HG02852 (cell line): ENCODE measurements at regions not wholly inside any gene's neighbourhood (a gene's known extent, or its start where the extent isn't known, plus 50 kb on each side); places are given as distances from the start of the nearest gene placed in this dataset.

Source experiments
- ATAC-seq: cut with Tn5 transposase; IDR thresholded peaks from one replicate; pipeline ENCODE4 v1.9.1; 2021; ENCODE audit warnings: mild to moderate bottlenecking, moderate library complexity; ENCODE audit not compliant: unreplicated experiment

DNA sequence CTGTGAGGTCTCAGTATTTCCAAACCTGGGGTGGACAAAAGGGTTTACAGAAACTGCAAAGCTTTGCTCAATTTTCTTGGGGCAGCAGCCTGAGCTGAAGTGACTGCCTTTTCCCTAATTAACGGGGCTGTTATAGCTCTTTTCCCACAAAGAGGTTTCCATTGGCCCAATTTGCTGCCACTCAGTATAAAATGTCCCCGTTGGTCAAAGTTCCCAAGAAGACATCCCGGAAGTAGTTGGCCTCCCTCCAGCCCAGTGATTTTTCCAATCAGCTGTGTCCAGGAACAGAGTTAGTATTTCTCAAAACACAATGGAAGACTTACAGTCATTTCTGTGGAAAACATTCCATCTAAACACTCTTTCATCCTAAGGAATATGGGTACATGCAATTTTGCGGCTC is 643.6 kb downstream of the ACTL7B start:
- ATAC-seq: no peak

DNA sequence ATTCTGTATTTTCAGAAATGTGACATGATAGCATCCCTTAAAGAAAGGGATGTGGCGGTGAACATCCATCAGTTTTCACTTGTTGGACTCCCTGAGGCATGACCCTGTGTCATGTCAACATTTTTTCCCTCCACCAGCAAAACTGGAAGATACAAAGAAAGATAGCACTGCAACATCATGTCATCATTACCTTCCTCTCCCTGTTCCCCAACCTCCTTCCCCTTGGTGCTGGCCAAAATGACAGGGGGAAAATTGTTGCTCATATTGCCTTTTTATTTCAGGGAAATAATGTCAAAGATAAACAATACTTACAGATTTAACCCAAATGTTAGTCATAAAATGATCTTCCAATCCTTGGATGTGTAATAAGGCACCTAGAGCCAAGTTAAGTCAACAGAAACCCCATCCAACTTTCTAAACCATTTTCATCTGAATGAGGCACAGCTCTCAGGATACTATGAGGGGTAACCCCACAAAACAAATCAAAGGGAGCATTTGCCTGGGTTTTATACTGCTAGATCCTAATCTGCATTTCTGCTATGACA is 644.3 kb downstream of the ACTL7B start:
- no peak for ATAC-seq

DNA sequence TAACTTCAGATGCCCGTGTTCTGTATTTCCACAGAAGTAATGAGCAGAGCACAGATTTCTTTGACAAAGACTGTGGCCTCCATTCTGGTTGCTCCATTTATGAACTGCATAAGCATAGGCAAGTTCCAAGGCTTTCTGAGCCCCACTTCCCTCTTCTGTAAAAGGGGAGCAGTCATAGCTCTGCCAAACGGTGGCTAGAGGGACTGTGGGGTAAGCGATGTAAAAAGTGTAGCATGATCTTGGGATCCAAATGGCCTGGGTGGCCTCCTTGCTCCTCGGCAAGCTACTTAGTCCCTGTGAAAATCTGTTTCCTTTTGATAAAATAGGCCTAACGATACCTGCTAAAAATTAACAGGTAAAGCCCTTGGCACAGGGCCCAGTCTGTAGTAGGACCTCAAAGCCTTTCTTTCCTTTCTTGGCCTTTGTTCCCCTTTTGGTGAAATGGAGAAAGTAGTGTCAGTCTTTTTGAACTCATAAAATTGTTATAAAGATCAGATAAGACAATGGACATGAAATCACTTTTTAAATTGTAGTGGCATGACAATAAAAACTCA is 646.6 kb downstream of the ACTL7B start:
- ATAC-seq: no peak

DNA sequence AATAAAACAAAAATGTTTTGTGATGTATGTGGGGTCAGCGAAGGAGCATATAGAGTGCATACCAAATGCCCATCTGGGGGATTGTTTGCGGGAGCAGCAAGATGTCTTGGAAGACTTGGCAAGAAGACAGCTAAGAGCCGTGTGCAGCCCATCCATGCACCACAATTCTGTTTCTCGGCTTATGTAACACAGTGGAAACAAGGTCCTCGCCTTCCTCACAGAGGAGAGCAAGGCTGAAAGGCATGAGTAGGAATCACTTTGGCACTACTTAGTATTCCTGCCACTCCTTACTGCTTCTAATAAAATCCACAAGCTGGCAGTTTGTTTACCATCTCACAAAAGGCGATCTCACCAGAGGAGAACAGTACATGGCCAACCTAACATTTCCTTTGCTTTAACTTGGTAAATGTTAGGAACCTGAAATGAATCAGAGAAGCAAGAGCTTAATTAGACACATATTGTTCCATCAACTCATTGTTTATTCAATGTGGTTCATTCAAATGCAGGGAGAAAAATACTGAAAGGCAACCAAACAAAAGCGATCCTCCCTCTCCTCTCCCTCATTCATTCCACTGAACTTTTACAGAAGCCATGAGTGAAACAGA is 648.1 kb downstream of the ACTL7B start:
- ATAC-seq: no peak

DNA sequence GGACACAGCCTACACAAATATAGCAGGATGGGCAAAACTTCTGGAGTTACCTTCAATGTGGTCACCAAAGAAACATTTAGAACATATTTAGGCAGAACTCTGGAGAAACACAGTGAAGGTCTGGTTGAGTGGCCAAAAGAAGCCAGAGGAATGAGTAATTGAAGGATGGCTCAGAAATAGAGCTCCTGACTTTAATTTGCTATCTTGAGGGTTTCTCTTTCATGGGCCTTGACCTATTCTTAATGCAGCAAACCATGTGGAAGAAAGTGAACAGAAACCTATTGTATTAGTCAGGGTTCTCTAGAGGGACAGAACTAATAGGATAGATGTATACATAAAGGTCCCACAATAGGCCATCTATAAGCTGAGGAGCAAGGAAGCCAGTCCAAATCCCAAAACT is 650.5 kb downstream of the ACTL7B start:
- ATAC-seq: no peak

DNA sequence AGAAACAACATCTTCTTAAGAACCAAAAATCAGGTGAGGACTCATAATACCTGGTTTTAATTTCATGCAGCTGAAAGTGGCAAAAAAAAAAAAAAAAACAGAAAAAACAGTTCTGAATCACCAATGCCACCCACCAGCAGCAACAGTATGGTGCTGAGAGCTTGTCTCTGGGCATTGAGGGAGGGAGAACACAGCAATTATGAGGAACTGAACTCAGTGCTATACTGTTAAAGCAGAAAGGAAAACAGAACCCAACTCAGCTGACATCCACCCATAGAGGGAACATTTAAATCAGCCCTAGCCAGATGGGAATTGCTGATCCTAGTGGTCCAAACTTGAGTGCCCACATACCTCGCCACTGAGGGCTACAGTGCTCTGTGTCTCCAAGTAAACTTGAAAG is 657.9 kb downstream of the ACTL7B start:
- no peak for ATAC-seq

DNA sequence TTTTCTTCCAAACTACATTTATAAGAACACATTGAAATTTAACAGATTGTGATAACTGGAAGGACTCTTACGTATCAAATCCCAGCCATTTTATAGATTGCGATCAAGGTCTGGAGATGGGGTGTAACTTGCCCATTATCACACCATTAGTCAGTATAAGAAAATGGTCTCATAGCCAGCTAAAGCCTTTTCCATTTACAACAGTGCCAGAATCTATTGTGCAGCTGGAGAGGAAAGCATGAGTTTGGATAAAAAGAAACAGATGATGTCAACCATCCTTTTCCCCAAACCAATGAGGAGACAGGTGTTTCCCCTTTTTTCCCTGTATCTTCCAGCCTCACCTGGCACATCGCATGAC is 658.8 kb downstream of the ACTL7B start:
- no peak for ATAC-seq

DNA sequence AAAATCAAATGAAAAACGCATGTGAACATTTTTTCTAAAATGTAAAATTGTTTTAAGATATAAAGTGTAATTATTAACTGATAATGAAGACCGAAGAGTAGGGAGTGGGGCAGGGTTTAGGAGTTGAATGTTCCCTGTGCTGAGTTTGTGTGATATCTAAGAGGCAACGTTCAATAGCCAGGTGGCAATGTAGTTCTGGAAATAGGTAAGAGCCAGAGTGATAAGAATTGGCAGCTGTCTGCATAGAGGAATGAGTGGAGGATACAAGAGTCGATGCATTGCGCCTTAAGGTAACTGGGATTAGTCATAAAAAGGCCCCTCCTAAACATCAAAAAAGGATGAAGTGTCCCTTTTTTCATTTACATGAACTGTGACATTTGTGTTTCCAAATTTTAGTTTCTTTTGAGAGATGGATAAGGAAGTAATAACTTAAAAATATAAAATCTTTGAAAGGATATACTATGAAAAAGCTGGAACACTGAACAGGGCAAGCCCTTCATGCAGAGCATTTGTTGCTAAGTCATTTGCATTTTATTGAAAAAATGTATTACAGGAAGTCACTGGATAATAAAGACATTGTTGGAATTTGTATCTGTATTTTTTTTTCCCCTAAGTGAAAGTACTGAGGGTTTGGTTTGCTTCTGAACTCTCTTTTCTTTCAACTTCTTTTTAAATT is 659.3 kb downstream of the ACTL7B start:
- ATAC-seq: no peak

DNA sequence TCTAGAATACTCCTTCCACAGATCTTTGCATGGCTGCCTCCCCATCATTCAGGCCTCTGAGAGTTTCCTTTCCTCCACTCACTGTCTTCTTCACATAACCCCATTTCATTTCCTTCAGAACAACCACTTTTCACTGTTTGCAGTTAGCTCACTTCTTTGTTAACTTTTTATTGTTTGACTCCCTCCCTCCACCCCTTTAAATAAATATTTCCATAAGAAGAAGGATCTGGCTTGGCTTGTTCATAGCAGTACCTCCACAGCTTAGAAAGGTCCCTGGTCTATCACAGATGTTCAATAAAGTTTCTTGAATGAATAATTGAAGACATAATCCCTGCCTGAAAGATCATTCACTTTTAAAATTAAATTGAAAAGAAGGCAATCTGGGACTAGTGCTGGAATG is 661.6 kb downstream of the ACTL7B start:
- no peak for ATAC-seq

DNA sequence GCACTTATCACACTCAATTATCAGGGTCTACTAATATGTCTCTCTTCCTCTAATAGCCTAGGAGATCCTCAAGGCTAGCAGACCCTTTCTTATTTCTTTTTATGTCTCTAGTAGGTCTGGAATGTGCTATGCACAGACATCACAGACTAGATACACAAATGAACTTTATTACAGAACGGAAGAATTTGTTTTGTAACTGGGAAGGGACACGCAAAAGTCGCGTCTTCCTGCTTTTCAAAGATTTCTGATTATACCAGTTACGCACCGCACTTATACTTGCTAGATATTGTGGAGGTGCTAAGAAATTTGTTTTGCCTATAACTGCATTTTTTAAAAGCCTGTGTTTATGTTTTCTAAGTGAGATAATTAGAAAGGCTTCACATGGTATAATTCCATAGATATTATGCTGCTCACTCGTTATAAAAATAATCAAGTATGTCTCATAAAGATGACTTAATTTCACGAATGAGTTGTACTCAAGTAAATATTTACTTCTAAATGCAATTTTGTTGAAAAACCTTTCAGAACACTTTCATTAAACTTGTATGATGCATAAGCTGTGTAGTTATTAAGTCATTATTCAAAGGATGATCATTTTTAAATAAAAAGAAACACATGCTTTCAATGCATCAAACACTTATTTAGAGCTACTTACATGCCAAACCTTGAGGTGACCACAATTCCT is 662.6 kb downstream of the ACTL7B start:
- no peak for ATAC-seq

DNA sequence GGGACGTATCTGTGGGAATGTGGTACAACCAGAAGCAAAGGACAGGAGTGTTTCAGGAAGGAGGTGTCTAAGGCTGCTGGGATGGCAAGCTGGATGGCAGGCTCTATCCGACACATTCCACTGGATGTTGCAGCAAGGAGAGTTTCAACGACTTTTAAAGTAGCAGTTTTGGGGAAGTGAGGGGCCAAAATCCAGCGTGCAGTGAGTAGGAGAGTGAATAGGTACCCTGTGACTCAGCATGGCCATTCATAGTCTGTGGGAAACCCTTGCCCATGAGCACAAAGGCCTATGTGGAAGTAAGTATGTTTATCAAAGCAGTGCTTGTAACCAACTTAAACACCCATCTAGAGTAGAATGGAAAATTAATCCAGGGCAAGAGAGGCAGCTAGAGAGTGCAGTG is 664.7 kb downstream of the ACTL7B start:
- no peak for ATAC-seq

DNA sequence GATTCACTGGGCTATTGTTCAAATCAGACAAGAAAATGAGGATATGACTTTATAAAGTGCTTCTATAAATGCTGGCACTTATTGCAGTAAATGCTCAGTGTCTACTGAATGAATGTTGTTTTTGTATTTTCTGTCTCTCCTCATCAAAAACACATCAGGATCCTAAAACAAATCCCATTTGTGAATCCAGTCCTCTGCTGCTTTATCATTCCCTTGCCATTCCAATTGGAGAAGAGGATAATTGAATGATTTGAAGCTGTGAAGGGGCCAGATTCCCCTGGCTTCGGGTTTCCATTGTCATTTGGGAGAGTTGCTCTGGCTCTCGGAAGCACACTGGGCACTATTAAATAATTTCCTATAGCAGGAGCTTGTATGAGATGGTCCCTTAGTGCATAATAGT is 666.8 kb downstream of the ACTL7B start:
- ATAC-seq: no peak

DNA sequence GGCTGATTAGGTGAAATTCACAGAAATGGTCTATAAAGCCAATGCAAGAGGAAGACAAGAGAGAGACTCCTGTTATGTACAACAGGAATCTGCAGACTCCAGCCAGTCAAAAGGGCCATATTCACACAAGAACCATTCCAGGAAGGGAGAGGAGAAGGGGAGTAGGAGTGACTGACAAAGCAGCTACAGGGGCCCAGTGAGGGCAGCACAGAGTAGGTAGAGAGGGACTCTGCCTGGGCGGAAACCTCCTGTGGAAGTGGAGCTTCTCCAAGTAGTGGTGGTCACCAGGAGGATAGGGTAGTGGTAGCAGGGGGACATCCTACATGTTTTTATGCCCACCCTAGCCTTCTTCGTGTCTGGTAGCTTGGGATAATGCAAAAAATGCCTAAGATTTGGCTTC is 667.3 kb downstream of the ACTL7B start:
- ATAC-seq: no peak

DNA sequence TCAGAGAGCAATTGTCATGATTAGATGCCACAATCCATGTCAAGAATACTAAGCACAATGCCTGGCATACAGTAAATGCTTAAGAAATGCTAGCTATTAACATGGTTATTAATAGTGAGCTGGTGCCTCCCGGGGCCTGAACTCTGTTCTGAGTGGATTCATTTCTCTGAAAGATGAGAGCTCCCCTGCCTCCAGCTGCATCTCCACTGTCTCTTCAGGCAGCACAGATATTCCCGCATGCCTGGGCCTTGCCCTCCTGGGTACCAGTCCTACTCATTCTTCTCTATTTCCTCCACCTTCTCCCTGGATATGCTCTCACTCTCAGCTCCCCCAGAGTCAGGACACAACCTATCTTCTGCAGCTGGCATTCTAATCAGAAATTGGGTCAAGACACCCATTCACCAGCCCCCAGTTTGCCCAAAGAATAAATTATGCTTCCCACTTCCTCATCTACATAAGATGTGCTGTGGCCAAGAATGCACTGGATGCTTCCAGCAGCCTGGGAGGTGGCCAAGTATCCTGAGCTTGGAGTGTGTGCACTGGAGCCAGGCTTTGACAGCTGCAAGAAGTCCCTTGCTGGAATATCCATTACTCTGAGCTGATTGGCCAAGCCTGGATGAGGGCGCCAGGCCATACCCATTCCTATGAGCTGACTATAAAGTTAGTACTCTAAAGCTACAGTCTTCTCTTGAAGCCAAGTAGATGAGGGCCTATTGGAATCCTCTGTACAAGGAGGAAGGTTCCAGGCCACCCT is 669.0 kb downstream of the ACTL7B start:
- ATAC-seq: no peak

DNA sequence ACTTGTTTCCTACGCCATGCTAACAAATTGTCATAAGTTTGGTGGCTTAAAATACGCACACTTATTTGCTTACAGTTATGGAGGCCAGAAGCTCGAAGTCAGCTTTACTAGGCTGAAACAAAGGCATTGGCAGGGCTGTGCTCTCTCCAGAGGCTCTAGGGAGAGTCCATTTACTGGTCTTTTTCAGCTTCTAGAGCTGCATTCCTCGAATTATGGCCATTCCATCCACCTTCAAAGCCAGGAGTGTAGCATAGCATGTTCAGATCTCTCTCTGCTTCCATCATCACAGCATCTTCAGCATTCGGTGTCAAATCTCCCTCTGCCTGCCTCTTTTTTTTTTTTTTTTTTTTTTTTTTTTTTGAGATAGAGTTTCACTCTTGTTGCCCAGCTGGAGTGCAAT is 670.2 kb downstream of the ACTL7B start:
- no peak for ATAC-seq

DNA sequence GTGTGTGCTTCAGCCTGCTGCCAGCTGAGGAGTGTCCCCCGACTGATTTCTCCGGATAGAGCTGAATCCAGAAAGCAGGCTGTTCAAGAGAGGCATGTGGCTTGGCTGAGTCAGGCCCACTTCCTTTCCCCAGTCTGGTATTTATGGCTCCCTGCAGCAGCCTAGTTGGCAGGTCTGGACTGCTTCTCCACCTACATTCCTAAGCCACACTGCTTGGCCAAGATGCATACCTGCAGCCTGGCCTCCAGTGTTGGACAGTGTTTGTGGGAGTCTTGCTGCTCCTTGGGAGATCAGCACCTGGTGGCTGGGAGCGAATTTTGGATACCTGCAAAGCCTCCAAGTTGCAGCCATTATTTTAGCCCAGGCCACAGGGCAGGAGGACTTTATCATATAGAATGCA is 670.8 kb downstream of the ACTL7B start:
- ATAC-seq: no peak

DNA sequence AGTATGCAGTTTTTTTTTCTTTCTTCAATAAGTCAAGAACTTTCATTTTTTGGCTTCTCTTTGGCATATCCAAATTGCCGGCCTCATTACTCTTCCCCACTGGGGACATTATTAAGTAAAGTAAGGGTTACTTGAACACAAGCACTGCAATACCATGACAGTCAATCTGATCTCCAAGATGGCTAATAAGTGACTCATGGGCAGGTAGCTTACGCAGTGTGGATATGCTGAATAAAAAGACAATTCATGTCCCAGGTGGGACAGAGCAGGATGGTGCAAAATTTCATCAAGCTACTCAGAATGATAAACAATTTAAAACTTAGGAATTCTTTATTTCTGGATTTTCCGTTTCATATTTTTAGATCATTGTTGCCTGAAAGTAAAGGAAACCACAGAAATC is 671.8 kb downstream of the ACTL7B start:
- no peak for ATAC-seq

DNA sequence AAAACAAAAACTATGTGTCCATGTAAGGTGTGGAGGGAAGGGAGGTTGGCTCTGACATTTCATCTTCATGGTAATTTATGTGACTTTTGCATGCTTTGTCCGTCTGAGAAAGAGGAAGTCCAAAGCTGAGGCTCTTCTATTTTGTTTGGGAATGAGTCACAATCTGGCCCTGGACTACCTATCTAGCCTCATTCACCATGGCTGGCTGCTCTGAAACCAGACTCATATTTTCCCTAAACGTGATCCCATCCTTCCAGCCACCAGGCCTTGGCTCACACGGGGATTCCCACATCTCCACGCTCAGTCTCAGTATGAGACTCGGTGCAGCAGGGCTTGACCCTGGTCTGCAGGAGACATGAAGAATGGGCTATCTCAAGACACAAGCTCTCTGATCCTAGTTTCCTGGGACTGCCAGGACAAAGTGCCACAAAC is 672.8 kb downstream of the ACTL7B start:
- ATAC-seq: peak; percentile 92

DNA sequence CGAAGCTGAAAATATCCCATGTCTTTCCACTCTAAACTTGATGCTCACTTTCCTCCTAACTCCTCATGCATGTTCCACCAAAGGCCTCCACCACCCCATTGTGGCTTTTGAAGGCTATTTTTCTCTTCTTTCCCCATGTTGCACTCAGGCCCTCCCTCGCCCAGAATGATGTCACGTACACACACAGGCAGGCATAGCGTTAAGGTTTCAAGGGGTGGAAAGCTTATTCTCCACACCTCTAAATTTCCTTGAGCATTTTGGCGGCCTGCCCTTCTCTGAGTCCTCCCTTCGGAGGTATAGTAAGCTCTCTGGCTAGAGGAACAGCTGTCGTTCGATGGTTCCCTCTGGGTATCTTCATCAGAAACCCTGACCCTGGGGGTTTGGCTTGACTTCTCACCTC is 673.5 kb downstream of the ACTL7B start:
- ATAC-seq: no peak

DNA sequence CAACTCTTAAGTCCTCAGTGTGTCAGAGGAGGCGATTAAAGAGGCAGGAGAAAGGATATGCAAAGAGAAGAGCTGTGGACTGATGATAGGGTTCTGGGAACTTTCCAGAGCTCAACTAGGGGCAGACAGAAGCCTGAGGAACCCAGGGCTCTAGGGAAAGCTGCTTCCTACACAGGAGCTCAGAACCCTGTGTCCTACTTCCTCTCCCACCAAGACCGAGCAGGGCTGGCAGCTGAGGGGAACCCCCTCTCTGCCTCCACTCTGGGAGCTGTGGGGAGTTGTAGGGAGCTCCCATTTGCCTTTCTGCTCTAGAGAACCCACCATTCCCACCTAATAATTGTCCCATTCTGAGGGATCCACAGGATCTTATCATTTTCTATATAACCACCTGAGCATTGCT is 674.3 kb downstream of the ACTL7B start:
- no peak for ATAC-seq

DNA sequence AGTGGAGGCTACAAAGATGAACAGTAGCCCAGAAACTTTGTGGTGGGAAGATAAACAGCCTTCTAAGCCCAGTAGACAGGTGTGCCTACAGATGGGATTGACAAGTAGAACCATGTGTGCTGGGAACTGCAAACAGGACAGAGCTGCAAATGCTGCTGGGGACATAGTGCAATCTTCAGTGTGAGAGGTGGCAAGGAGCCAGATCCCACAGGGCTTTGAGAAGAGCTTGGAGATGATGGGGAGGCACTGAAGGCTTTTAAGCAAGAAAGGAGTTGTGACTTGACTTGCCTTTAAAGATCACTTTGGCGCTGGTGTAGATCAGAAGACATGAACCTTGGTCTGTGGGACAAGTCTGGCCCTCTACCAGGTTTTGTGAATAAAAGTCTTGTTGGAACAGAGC is 675.2 kb downstream of the ACTL7B start:
- ATAC-seq: no peak
